SKM-1 (cell line): ENCODE measurements at regions not wholly inside any gene's neighbourhood (a gene's known extent, or its start where the extent isn't known, plus 50 kb on each side); places are given as distances from the start of the nearest gene placed in this dataset.
"Not testable (repeated sequence)": the region's sequence is repeated elsewhere in the genome, so short reads cannot be mapped to it uniquely, and the experiment has no call there.

Experiments
- DNase-seq: peaks from one replicate; lab custom pipeline; 2025; ENCODE audit not compliant: unreplicated experiment; lab: John Stamatoyannopoulos, UW

DNA sequence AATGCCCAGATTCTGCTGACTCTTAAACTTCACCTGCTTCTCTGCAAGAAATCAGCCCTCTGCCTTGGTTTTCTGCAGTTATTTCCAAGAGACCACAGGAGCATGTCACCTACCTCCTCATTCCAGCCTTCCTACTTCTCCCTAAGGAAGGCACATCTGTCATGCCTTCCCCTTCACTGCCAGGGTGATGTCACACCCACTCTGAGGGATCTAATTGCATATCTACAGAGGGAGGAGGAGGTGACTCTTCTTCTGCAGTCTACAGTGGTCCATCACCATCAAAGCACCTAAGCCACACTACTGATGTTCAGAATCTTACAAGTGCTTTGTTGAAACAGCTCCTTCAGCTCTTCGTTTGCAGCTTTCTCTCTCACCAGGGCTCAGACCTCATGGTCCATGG, 275.5 kb downstream of the FGFR2 start:
- no peak for DNase-seq

DNA sequence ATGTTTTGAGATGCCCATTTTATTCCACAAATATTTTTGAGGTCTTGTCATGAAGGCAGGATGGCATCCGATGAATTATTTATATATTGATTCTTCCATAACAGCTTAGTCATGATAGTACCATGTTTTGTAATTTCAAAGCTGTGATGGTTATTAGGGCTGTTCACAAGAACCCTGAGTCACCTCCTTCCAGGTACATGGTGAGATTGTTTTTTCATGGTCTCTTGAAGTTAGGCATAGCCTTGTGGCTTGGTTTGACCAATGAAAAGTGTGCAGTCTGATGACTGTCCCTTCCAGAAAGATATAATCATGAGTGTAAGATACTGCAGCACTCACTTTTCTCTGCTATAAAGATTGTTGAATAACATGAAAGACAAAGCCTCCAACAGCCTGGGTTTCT, 274.8 kb downstream of the FGFR2 start:
- no peak for DNase-seq

DNA sequence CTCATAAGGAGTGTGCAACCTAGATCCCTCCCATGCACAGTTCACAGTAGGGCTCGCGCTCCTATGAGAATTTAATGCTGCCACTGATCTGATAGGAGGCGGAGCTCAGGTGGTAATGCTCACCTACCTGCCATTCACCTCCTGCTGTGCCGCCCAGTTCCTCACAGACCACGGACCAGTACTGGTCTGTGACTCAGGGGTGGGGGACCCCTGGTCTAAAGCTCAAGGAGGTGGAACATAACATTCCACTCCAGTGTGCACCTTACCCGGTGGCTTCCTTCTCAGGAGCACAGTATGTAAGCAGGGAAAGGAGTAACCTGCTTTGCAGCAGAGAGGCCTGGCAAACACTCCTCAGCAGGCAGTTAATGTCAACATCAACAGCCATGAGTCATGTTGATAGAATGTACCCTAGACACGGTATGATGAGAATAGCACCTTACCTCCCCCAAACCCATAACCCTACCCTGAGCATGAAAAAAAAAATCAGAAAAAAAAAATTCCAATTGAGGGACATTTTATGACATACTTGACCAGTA, 273.5 kb downstream of the FGFR2 start:
- no peak for DNase-seq

DNA sequence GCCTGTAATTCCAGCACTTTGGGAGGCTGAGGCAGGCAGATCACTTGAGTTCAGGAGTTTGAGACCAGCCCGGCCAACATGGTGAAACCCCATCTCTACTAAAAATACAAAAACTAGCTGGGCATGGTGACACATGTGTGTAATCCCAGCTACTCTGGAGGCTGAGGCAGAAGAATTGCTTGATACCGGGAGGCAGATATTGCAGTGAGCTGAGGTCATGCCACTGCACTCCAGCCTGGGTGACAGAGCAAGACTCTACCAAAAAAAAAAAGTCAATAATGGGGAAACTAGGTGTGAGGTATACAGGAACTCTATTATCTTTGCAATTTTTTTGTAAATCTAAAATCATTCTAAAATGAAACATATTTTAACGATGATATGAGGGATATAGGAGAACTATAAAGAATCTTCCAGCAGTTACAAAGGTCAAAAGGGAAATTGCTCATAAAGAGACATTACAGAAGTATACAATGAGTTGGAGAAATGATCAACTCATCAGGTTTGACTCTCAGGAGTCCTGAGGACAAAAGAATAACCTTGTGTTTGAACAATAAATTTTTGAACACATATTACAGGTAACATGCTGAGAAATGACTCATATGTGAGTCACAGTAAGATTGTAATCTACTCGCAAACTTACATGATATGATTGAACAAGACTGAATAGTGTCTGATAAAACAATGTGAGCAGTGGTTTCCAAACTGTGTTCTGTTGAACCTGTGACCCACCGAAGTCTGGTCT, 272.6 kb downstream of the FGFR2 start:
- no peak for DNase-seq

DNA sequence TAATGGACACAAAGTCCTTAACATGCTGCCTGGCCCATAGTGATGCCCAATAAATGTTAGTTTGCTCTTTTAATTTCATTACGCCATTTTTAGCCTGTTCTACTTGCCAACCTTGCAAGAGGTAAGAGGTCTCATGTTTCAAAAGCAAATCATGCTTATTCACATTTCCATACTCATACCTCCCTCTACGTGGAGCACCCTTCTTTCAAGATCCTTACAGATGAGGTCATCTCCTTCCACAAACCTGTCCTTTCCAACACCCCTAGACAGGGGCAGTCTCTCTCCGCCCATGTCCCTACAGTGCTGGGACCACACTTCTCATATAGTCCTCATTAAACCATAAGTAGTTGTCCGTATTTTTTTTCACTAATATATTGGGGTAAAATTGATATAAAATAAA, 271.3 kb downstream of the FGFR2 start:
- no peak for DNase-seq

DNA sequence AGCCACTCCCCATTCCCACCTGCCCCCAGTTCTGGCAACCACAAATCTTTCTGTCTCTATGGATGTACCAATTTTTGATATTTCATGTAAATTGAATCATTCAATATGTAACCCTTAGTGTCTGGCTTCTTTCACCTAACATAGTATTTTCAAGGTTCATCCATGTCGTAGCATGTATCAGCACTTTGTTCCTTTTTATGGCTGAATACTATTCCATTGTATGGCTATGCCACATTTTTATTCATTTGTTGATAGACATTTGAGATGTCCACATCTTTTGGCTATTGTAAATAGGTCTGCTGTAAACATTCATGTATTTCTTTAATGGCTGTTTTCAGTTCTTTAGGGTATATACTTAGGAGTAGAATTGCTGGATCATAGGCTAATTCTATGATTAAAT, 270.5 kb downstream of the FGFR2 start:
- no peak for DNase-seq

DNA sequence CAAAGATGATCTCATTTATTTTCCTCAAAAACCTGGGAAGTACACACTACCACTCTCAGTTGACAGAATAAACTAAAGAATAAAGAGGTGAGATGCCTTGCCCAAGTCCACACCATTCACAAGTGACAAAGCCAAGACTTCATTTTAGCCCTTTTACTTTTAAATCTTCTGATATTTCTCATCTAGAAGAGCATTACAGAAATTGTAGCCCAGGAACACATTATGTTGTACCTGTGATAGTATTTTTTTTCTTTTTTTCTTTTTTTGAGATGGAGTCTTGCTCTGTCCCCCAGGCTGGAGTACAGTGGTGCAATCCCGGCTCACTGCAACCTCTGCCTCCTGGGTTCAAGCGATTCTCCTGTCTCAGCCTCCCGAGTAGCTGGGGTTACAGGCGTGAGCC, 268.6 kb downstream of the FGFR2 start:
- DNase-seq = not testable (repeated sequence)

DNA sequence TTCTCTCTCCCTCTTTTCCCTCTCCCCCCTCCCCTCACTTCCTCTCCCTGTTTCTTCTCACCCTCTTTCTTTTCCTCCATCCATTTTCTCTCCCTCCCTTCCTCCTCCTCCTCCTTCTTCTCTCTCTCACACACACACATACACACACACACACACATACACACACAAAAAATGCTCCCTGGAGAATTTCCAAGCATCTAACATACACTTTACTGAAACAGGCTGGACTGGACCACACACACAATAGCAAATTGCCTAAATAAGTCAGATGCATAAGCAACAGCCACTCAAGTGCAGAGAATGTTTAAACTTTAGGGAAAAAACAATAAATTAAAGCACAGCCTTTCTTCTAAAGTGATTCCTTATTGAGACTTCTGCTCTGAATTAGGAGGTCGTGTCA, 267.7 kb downstream of the FGFR2 start:
- DNase-seq = no peak

DNA sequence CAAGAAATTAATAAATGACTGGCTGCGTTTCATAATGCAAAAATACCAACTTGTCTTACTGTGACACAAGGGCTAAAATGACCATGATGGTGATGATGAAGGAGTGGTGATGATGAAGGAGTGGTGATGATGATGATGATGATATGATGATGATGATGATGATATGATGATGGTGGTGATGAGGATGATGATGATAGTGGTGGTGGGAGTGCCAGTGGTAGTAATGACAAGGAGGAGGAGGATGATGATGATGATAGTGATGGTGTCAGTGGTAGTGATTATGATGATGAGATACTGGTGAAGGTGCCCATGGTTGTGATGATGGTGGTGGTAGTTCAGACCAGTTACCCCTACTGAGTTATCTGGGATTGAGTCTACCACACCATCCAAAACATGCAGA, 265.9 kb downstream of the FGFR2 start:
- no peak for DNase-seq

DNA sequence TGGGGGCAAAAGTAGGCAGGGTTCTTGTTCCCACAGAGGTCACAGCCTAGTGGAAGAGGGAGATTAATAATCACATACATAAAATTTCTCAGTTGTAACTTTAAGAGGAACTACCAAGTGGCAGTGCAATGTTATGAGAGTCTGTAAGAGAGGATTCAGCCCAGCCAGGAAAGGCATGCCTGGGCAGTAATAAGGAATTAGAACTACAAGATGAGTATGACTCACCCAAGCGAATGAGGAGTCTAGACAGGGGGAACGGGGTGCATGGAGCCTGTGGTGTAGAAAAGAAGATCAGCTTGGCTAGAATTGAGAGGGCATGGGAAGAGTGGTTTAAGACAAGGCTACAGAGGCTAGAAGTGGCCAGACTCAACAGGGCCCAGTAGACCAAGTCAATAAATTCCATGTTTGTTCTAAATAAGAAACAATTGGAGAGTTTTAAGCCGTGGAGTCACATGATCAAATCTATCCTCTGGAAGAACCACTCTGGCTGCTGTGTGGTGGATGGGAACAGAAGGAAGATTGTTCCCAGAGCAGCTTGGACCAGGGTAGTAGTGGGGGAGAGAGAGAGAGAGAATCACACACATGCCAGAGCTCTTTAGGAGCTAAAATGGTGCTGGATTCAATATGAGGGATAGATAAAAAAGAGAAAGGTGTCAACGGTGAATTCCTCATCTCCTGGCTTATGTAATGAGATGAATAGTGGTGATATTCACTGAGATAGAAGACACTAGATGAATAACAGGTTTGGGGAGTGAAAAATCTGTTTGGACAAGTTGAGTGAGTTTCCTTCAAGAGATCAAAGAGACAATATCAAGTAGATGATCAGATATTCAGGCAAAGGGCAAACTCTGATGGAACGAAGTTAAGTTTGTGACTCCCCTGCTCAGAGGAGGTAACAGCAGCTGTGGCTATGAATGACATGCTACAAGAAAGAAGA, 265.1 kb downstream of the FGFR2 start:
- DNase-seq = no peak

DNA sequence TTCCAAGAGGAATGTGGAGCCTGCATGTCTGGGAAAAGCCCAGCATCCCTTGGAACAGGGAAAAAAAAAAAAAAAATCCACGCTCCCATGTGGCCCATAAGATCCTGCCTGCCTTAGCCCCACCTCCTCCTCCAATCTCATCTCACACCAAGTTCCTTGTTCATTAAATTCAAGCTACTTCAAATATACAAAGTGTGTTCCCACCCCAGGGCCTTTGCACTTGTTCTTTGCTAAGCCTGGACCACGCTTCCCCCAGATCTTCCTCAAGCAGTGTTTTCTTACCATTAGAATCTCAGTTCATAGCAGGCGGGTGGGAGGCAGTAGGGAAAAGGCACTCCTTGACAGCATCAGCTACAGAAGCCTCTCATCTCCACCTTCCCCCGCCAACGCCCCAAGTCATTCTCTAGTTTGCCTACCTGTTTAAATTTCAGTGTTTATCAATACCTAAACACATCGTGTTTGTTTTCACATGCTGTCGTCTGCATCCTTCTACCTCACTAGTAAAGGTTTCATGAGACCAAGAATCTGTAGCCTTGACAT, 262.8 kb downstream of the FGFR2 start:
- no peak for DNase-seq

DNA sequence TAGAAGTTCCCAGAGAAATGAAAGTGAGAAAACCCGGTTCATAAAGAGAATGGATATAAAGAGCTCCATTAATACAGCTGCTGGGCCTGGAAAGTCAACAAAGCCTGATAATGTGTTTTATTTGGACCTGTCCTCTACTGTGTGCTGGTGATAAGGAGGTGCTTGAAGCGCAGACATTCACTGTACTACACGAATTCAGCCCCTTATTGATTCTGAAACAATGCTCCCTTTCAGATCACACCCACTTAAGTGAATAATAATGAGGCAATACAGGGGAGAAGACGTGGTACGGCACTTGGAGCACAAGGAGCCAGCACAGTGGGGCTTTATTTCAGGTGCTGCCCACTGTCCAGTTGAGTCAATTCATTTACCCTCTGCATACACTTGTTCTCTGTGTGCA, 260.8 kb downstream of the FGFR2 start:
- DNase-seq = no peak

DNA sequence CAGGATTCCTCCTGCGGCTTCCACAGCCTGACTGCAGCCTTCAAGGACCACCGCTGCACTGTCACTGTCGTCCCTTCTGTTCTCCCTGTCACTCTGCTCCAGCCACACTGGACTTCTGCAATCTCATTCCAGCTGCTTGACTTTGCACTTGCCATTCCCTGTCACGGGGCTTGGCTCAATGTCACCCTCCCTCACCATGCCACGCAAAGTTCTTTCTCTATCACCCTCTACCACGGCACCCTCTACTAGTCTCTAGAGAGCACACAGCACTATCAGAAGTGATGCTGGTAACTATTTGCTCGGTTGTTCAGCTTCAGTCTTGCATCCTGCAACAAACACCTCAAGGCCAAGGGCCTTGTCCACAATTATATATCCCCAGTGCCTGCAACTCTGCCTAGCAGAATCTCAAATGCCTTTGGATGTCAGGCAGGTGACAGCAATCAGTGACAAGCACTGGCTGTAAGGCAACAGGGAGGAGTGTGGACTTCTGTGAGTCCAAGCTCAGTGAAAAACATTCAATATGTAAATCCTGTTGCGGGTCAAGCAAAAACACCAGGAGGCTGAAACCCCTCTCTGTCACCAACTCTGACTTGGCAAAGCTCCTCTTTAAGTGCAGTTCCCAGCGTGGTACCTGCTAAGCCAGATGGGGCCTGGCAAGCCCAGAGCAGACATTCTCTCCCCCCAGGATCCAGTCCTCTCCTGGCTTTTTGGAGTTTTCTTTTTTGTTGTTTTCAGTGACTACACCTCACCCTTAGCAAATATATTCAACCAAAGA, 259.9 kb downstream of the FGFR2 start:
- no peak for DNase-seq

DNA sequence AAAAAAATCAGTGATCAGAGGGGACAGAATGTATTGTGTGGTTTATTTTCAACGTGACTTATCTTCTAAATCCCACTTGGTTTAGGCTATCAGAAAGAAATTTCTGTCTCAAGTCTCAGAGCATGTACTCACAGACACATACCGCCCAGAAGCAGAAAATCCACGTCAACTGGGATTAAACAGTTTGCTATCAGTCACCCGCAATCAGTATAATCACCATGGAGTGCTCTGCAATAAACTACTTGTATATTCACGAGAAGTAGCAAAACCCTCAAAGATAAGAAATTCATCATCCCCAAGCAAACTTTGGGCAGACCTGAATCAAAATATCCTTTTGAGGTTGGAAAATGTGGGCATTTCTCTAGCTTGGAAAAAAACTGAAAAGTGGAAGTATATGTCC, 259.1 kb downstream of the FGFR2 start:
- DNase-seq = no peak

DNA sequence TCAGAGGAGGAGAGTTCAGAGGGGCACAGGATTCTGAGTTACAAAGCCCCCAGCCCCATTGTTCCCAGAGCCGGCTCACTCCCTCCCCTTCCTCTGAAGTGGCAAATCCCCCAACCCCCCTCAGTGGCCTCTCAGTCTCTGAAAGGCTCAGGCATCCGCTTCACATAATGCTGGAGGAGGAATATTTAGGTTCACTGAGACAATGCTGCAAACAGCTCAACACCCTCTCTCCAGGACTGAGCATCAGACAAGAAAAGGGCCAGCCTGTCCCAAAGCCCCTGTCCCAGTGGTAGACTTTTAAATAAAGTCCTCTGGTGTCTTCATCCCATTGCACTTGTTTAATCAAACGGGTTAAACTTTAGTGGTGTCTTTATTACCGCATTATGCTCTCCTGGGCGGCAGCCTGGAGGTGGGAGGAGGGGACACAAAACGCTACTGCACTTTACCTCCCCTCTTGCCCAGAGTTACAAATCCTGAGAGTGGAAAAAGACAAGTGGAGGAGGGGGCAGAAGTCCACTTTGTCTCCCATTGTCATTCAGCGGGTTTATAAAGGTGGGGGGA, 257.9 kb downstream of the FGFR2 start:
- DNase-seq = no peak

DNA sequence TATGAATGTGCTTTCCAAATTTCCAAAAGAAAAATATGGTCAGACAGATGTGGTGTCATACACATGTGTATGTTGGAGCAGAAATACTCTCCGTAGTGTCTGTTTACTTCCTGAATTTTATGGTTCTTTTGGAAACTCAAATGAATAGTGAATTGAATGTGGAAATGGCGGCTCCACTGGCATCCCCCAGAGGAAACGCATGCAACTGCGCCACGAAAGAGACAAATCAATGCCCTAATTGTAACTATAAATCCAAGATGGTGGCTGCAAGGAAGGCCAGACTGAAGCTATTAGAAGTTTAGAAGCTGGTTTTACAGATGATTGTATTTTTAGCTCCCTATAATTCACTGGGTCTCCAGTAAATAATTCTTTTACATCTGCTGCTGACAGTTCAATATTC, 246.7 kb downstream of the FGFR2 start:
- no peak for DNase-seq

DNA sequence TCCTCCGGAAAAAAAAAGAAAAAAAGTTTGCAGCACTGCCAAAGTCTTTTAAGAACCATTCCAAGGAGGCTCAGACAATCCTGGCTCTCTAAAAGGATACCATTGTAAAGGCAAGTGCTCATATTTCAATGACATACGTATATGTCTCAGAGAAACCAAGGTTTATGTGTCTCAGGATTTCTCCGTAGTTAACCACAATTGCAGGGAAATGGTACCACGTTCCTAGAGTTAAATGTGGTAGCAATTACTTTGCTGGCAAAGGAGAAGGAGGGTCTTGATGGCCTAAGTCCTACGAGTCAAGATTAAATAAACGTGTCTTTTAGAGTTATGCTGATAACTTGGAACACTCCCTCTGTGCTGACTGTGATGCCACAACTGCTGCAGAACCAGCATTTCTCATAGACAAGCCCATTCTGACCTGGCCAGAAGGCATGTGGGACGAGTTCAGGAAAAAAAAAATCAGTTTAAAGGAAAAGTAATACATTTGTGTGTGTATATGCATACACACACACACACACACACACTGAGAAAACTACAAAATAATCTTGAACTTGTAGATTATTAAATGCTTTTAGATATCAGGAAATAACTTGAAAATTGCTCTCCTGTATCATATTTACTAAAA, 245.9 kb downstream of the FGFR2 start:
- no peak for DNase-seq

DNA sequence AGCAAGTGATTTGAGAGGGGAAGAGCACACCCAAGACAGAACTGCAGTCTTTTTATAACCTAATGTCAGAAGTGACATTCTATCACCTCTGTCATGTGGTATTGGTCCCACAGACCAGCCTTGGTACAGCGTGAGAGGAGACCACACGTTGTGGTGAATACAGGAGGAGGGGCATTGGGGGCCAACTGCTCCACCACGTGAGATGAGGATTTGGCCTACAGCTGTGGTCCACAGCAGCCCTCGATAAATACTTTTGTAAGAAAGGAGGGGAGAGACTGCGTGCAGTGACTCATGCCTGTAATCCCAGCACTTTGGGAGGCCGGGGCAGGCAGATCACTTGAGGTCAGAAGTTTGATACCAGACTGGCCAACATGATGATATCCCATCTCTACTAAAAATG, 243.1 kb downstream of the FGFR2 start:
- DNase-seq = no peak

DNA sequence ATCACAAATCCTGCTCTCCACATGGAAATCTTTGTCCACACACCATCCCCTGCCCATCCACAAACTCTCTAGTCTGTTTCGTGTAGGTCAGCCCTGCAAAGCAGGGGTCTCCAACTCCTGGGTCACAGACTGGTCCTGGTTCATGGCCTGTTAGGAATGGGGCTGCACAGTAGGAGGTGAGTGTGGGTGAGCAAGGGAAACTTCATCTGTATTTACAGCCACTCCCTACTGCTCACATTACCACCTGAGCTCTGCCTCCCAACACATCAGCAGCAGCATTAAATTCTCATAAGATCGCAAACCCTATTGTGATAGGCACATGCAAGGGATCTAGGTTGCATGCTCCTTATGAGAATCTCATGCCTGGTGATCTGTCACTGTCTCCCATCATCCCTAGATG, 242.1 kb downstream of the FGFR2 start:
- no peak for DNase-seq

DNA sequence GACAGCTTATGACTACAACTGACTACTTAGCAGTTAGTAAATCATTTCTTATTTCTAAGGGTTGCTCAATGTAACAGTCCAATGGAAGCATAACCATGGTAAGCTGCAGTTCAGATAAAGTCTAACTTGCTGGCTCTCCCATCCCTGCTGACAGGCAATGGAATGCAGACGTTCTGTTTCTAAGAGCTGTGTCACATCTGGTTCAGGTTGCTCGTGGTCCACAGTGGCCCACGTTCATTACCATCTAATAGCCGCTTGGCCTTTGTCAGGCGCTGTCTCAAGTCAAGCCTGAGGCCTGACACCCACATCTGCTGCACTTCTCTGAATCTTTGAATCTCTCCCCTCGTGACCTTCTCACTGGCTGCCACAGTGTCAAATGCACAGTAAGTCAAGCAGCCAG, 240.8 kb downstream of the FGFR2 start:
- no peak for DNase-seq
